Hepatocyte (in vitro differentiated cells): ENCODE measurements at regions not wholly inside any gene's neighbourhood (a gene's known extent, or its start where the extent isn't known, plus 50 kb on each side); places are given as distances from the start of the nearest gene placed in this dataset.

ENCODE experiments used
- DNase-seq: peaks from one replicate; pipeline ENCODE4 v3.0.0-alpha.2; 2016; ENCODE audit warnings: low spot score
- H2AFZ ChIP-seq: fragments of 200-600 bp; sonication (generic); 2 replicates; pipeline ENCODE4 v1.6.0; 2016; ENCODE audit warnings: antibody characterized with exemption, mild to moderate bottlenecking
- H3K27ac ChIP-seq: fragments of 200-600 bp; sonication (generic); 2 replicates; pipeline ENCODE4 v1.5.1; 2016; ENCODE audit warnings: mild to moderate bottlenecking
- H3K27me3 ChIP-seq: fragments of 200-600 bp; sonication (generic); 2 replicates; pipeline ENCODE4 v1.6.1; 2016
- H3K36me3 ChIP-seq: fragments of 200-600 bp; sonication (generic); replicated peaks from 2 replicates; pipeline ENCODE4 v1.5.1; 2016; ENCODE audit warnings: low read depth; ENCODE audit not compliant: insufficient read depth
- H3K4me1 ChIP-seq: fragments of 200-600 bp; sonication (generic); 2 replicates; pipeline ENCODE4 v1.5.1; 2016; ENCODE audit warnings: mild to moderate bottlenecking, moderate library complexity; ENCODE audit not compliant: insufficient read depth
- H3K4me2 ChIP-seq: fragments of 200-600 bp; sonication (generic); 2 replicates; pipeline ENCODE4 v1.6.0; 2016
- H3K4me3 ChIP-seq: fragments of 200-600 bp; sonication (generic); 2 replicates; pipeline ENCODE4 v1.5.1; 2016; ENCODE audit warnings: mild to moderate bottlenecking
- H3K79me2 ChIP-seq: fragments of 200-600 bp; sonication (generic); 2 replicates; pipeline ENCODE4 v1.6.0; 2017; ENCODE audit warnings: mild to moderate bottlenecking
- H3K9me2 ChIP-seq: fragments of 200-600 bp; sonication (generic); replicated peaks from 2 replicates; pipeline ENCODE4 v1.6.0; 2017; ENCODE audit warnings: mild to moderate bottlenecking; ENCODE audit not compliant: insufficient read depth
- H3K9me3 ChIP-seq: fragments of 200-600 bp; sonication (generic); 2 replicates; pipeline ENCODE4 v1.5.1; 2016; ENCODE audit warnings: low read depth, mild to moderate bottlenecking
- H4K20me1 ChIP-seq: fragments of 200-600 bp; sonication (generic); 2 replicates; pipeline ENCODE4 v1.6.0; 2016; ENCODE audit warnings: mild to moderate bottlenecking; ENCODE audit not compliant: insufficient read depth, poor library complexity, severe bottlenecking
- CTCF ChIP-seq: fragments of 200-600 bp; sonication (generic); IDR thresholded peaks from 2 replicates; pipeline ENCODE4 v1.5.1; 2016; ENCODE audit warnings: antibody characterized with exemption, mild to moderate bottlenecking; ENCODE audit not compliant: poor library complexity
- EZH2 ChIP-seq: fragments of 200-600 bp; sonication (generic); IDR thresholded peaks from 2 replicates; pipeline ENCODE4 v1.6.1; 2016; ENCODE audit warnings: antibody characterized with exemption, mild to moderate bottlenecking, borderline replicate concordance
- EZH2phosphoT487 ChIP-seq: fragments of 200-600 bp; sonication (generic); IDR thresholded peaks from one replicate; pipeline ENCODE4 v1.6.1; 2018; ENCODE audit warnings: antibody characterized with exemption, mild to moderate bottlenecking, low read depth, moderate library complexity; ENCODE audit not compliant: unreplicated experiment, severe bottlenecking
- WGBS: methylation state at CpG from one replicate; pipeline ENCODE4 v1.1.6; 2016; ENCODE audit warnings: low lambda C conversion rate; ENCODE audit errors: missing lambda C conversion rate; 5-methylcytosine and 5-hydroxymethylcytosine counted together

- Histone ChIP-seq H3K9me3 (no peaks in the 10 kb centered on the region), H3K27ac (peak overlapping the region; percentile 45), H3K4me1 (peaks cover 15% of the 10 kb centered on the region), H3K4me3 (no peak overlapping the region), H2AFZ (no peak overlapping the region), H3K36me3 (no peaks in the 10 kb centered on the region), H4K20me1 (no peaks in the 10 kb centered on the region), H3K27me3 (no peaks in the 10 kb centered on the region), H3K79me2 (no peaks in the 10 kb centered on the region), H3K9me2 (no peaks in the 10 kb centered on the region), H3K4me2 (no peak overlapping the region)
- WGBS = 75% methylated on average over 3 of the region's 3 CpGs
- peak; percentile 44 for DNase-seq
- no peak for TF ChIP-seq EZH2
- TF ChIP-seq EZH2phosphoT487 = no peak
- no peak for TF ChIP-seq CTCF
Observed at GRCh38 chr2:215664847-215665525, 229.1 kb upstream of the FN1 start.

- H3K79me2 ChIP-seq = no peaks in the 10 kb centered on the region
- H4K20me1 ChIP-seq = no peaks in the 10 kb centered on the region
- no peaks in the 10 kb centered on the region for H3K9me3 ChIP-seq
- no peak overlapping the region for H3K4me3 ChIP-seq
- peaks cover 4% of the 10 kb centered on the region for H3K4me1 ChIP-seq
- no peak for DNase-seq
- no peak overlapping the region for H2AFZ ChIP-seq
- no peak overlapping the region for H3K27ac ChIP-seq
- 65% methylated on average over 1 of the region's 1 CpG for WGBS
- H3K4me2 ChIP-seq = no peak overlapping the region
- H3K9me2 ChIP-seq = no peaks in the 10 kb centered on the region
- no peaks in the 10 kb centered on the region for H3K27me3 ChIP-seq
- H3K36me3 ChIP-seq = no peaks in the 10 kb centered on the region
- TF ChIP-seq EZH2 = no peak
- no peak for TF ChIP-seq EZH2phosphoT487
- TF ChIP-seq CTCF = no peak
Observed at GRCh38 chr2:215662715-215663114, 226.8 kb upstream of the FN1 start.

GRCh38 chr2:215660687-215661086 is 224.8 kb upstream of the FN1 start:
- no peaks in the 10 kb centered on the region for H3K36me3 ChIP-seq
- H3K27me3 ChIP-seq = no peaks in the 10 kb centered on the region
- H4K20me1 ChIP-seq = no peaks in the 10 kb centered on the region
- H3K9me2 ChIP-seq = no peaks in the 10 kb centered on the region
- no peak overlapping the region for H3K4me3 ChIP-seq
- 68% methylated on average over 8 of the region's 8 CpGs for WGBS
- TF ChIP-seq EZH2phosphoT487 (no peak), CTCF (no peak), EZH2 (no peak)
- DNase-seq = no peak
- H2AFZ ChIP-seq = no peak overlapping the region
- H3K27ac ChIP-seq = no peak overlapping the region
- no peaks in the 10 kb centered on the region for H3K9me3 ChIP-seq
- H3K4me1 ChIP-seq = peaks cover 4% of the 10 kb centered on the region
- no peak overlapping the region for H3K4me2 ChIP-seq
- H3K79me2 ChIP-seq = no peaks in the 10 kb centered on the region

GRCh38 chr2:215659650-215660049 is 223.8 kb upstream of the FN1 start:
- no peak overlapping the region for H3K27ac ChIP-seq
- no peak for DNase-seq
- TF ChIP-seq CTCF (no peak), EZH2 (no peak), EZH2phosphoT487 (no peak)
- H3K36me3 ChIP-seq = no peaks in the 10 kb centered on the region
- H3K27me3 ChIP-seq = no peaks in the 10 kb centered on the region
- H2AFZ ChIP-seq = no peak overlapping the region
- H3K4me1 ChIP-seq = peaks cover 4% of the 10 kb centered on the region
- H3K4me3 ChIP-seq = no peak overlapping the region
- no peaks in the 10 kb centered on the region for H3K9me3 ChIP-seq
- H4K20me1 ChIP-seq = no peaks in the 10 kb centered on the region
- H3K9me2 ChIP-seq = no peaks in the 10 kb centered on the region
- WGBS = 89% methylated on average over 4 of the region's 4 CpGs
- H3K79me2 ChIP-seq = no peaks in the 10 kb centered on the region
- no peak overlapping the region for H3K4me2 ChIP-seq
